PC-9 (cell line): ENCODE measurements at regions not wholly inside any gene's neighbourhood (a gene's known extent, or its start where the extent isn't known, plus 50 kb on each side); places are given as distances from the start of the nearest gene placed in this dataset.

Experiments
- CTCF ChIP-seq: fragments of 200-600 bp; sonication (generic); conservative IDR thresholded peaks from 2 replicates; pipeline ENCODE4 v1.6.1; 2017; ENCODE audit warnings: mixed run types, antibody characterized with exemption, mild to moderate bottlenecking, moderate library complexity
- EZH2 ChIP-seq: fragments of 200-600 bp; sonication (generic); IDR thresholded peaks from 2 replicates; pipeline ENCODE4 v1.8.0; 2017; ENCODE audit warnings: antibody characterized with exemption, low read depth

- TF ChIP-seq CTCF = no peak
- no peak for TF ChIP-seq EZH2
Observed at GRCh38 chr20:61026173-61026572, 225.9 kb upstream of the CDH4 start.
